ENCODE measurements at regions not wholly inside any gene's neighbourhood (a gene's known extent, or its start where the extent isn't known, plus 50 kb on each side); places are given as distances from the start of the nearest gene placed in this dataset.

- Histone ChIP-seq H3K27me3 (ENCODE audit: control insufficient read depth, extremely low read depth, insufficient read depth, low read length) (no peaks in the 10 kb centered on the region), H3K27ac (ENCODE audit: control insufficient read depth, insufficient read depth, low read length) (no peak overlapping the region), H3K4me1 (ENCODE audit: control insufficient read depth, extremely low read depth, insufficient read depth, low read length) (no peaks in the 10 kb centered on the region), H3K4me3 (ENCODE audit: control insufficient read depth in 2 of 3, extremely low read depth in 1 of 3, insufficient read depth in 2 of 3, low read depth in 1 of 3, low read length in 3 of 3) (no peak overlapping the region), H3K9me1 (ENCODE audit: control insufficient read depth, extremely low read depth, insufficient read depth, low read length) (no peaks in the 10 kb centered on the region), H3K9ac (ENCODE audit: control insufficient read depth, extremely low read depth, insufficient read depth, low read length) (no peak overlapping the region), H3K36me3 (ENCODE audit: control insufficient read depth in 2 of 2, extremely low read depth in 1 of 2, insufficient read depth in 2 of 2, low read length in 2 of 2) (no peaks in the 10 kb centered on the region), H3K79me2 (ENCODE audit: control insufficient read depth, insufficient read depth, low read length) (no peaks in the 10 kb centered on the region), H4K20me1 (ENCODE audit: control insufficient read depth, extremely low read depth, insufficient read depth, low read length) (no peaks in the 10 kb centered on the region), H3K4me2 (ENCODE audit: control insufficient read depth, extremely low read depth, insufficient read depth, low read depth, low read length) (no peak overlapping the region), H2AFZ (ENCODE audit: control insufficient read depth, low read length) (no peak overlapping the region), H3K9me3 (ENCODE audit: control insufficient read depth, low read depth, low read length) (no peaks in the 10 kb centered on the region)
- TF ChIP-seq EZH2 (IDR thresholded peaks at IDR 0.05; ENCODE audit: low read length): no peak
- dilution Hi-C loops (cut with MboI; ENCODE audit: extremely low pct_ligation_motif_present, low sequenced_read_pairs): no loop called here
- FAIRE-seq (no peak), DNase-seq (ENCODE audit: low read depth, low spot score) (no peak)
These were observed 436.1 kb downstream of the BTBD3 start for GRCh38 chr20:12353842-12354241.

- Histone ChIP-seq H3K9ac (ENCODE audit: control insufficient read depth, extremely low read depth, insufficient read depth, low read length) (no peak overlapping the region), H2AFZ (ENCODE audit: control insufficient read depth, low read length) (no peak overlapping the region), H3K27me3 (ENCODE audit: control insufficient read depth, extremely low read depth, insufficient read depth, low read length) (no peaks in the 10 kb centered on the region), H3K4me1 (ENCODE audit: control insufficient read depth, extremely low read depth, insufficient read depth, low read length) (no peaks in the 10 kb centered on the region), H3K27ac (ENCODE audit: control insufficient read depth, insufficient read depth, low read length) (no peak overlapping the region), H3K79me2 (ENCODE audit: control insufficient read depth, insufficient read depth, low read length) (no peaks in the 10 kb centered on the region), H3K9me1 (ENCODE audit: control insufficient read depth, extremely low read depth, insufficient read depth, low read length) (no peaks in the 10 kb centered on the region), H4K20me1 (ENCODE audit: control insufficient read depth, extremely low read depth, insufficient read depth, low read length) (no peaks in the 10 kb centered on the region), H3K9me3 (ENCODE audit: control insufficient read depth, low read depth, low read length) (no peaks in the 10 kb centered on the region), H3K4me3 (ENCODE audit: control insufficient read depth in 2 of 3, extremely low read depth in 1 of 3, insufficient read depth in 2 of 3, low read depth in 1 of 3, low read length in 3 of 3) (no peak overlapping the region), H3K4me2 (ENCODE audit: control insufficient read depth, extremely low read depth, insufficient read depth, low read depth, low read length) (no peak overlapping the region), H3K36me3 (ENCODE audit: control insufficient read depth in 2 of 2, extremely low read depth in 1 of 2, insufficient read depth in 2 of 2, low read length in 2 of 2) (no peaks in the 10 kb centered on the region)
- no peak for FAIRE-seq
- dilution Hi-C loops (cut with MboI; ENCODE audit: extremely low pct_ligation_motif_present, low sequenced_read_pairs): no loop called here
- no peak for TF ChIP-seq EZH2 (IDR thresholded peaks at IDR 0.05; ENCODE audit: low read length)
- no peak for TF ChIP-seq CTCF (optimal IDR thresholded peaks at IDR 0.05 in 1 of 3, IDR thresholded peaks at IDR 0.05 in 1 of 3, conservative IDR thresholded peaks at IDR 0.05 in 1 of 3; ENCODE audit: extremely low read depth in 1 of 3, insufficient read depth in 2 of 3, low read length in 3 of 3)
- DNase-seq (ENCODE audit: low read depth, low spot score): no peak
These were observed 437.0 kb downstream of the BTBD3 start for GRCh38 chr20:12354725-12355124.

- Histone ChIP-seq H3K27ac (ENCODE audit: control insufficient read depth, insufficient read depth, low read length) (no peak overlapping the region), H4K20me1 (ENCODE audit: control insufficient read depth, extremely low read depth, insufficient read depth, low read length) (no peaks in the 10 kb centered on the region), H3K9me3 (ENCODE audit: control insufficient read depth, low read depth, low read length) (no peaks in the 10 kb centered on the region), H3K9ac (ENCODE audit: control insufficient read depth, extremely low read depth, insufficient read depth, low read length) (no peak overlapping the region), H3K79me2 (ENCODE audit: control insufficient read depth, insufficient read depth, low read length) (no peaks in the 10 kb centered on the region), H2AFZ (ENCODE audit: control insufficient read depth, low read length) (no peak overlapping the region), H3K4me3 (ENCODE audit: control insufficient read depth in 2 of 3, extremely low read depth in 1 of 3, insufficient read depth in 2 of 3, low read depth in 1 of 3, low read length in 3 of 3) (no peak overlapping the region), H3K27me3 (ENCODE audit: control insufficient read depth, extremely low read depth, insufficient read depth, low read length) (no peaks in the 10 kb centered on the region), H3K36me3 (ENCODE audit: control insufficient read depth in 2 of 2, extremely low read depth in 1 of 2, insufficient read depth in 2 of 2, low read length in 2 of 2) (no peaks in the 10 kb centered on the region), H3K4me2 (ENCODE audit: control insufficient read depth, extremely low read depth, insufficient read depth, low read depth, low read length) (no peak overlapping the region), H3K9me1 (ENCODE audit: control insufficient read depth, extremely low read depth, insufficient read depth, low read length) (no peaks in the 10 kb centered on the region), H3K4me1 (ENCODE audit: control insufficient read depth, extremely low read depth, insufficient read depth, low read length) (no peaks in the 10 kb centered on the region)
- TF ChIP-seq EZH2 (IDR thresholded peaks at IDR 0.05; ENCODE audit: low read length) (no peak), CTCF (optimal IDR thresholded peaks at IDR 0.05 in 1 of 3, IDR thresholded peaks at IDR 0.05 in 1 of 3, conservative IDR thresholded peaks at IDR 0.05 in 1 of 3; ENCODE audit: extremely low read depth in 1 of 3, insufficient read depth in 2 of 3, low read length in 3 of 3) (no peak)
- FAIRE-seq: no peak
- dilution Hi-C loops (cut with MboI; ENCODE audit: extremely low pct_ligation_motif_present, low sequenced_read_pairs): no loop called here
- DNase-seq (ENCODE audit: low read depth, low spot score): no peak
These were observed 437.5 kb downstream of the BTBD3 start for GRCh38 chr20:12355185-12355584.
